HG03280 (cell line): ENCODE measurements at regions not wholly inside any gene's neighbourhood (a gene's known extent, or its start where the extent isn't known, plus 50 kb on each side); places are given as distances from the start of the nearest gene placed in this dataset.
"Not testable (repeated sequence)": the region's sequence is repeated elsewhere in the genome, so short reads cannot be mapped to it uniquely, and the experiment has no call there.

Source experiments
- ATAC-seq: cut with Tn5 transposase; IDR thresholded peaks from one replicate; pipeline ENCODE4 v1.9.1; 2021; ENCODE audit warnings: mild to moderate bottlenecking, moderate library complexity; ENCODE audit not compliant: unreplicated experiment

GRCh38 chr4:66955784-66956183, 589.5 kb downstream of the CENPC start:
- ATAC-seq: no peak

GRCh38 chr4:66949419-66949818, 595.9 kb downstream of the CENPC start:
- no peak for ATAC-seq

GRCh38 chr4:66946761-66947160, 598.5 kb downstream of the CENPC start:
- ATAC-seq: no peak

- no peak for ATAC-seq
Measured at GRCh38 chr4:66943112-66943511, 602.2 kb downstream of the CENPC start.

- not testable (repeated sequence) for ATAC-seq
Measured at GRCh38 chr4:66931981-66932380, 613.3 kb downstream of the CENPC start.

GRCh38 chr4:66930206-66930605, 615.1 kb downstream of the CENPC start:
- ATAC-seq: no peak

GRCh38 chr4:66929748-66930147, 615.6 kb downstream of the CENPC start:
- no peak for ATAC-seq

- ATAC-seq: not testable (repeated sequence)
Measured at GRCh38 chr4:66928881-66929280, 616.4 kb downstream of the CENPC start.

- ATAC-seq: no peak
Measured at GRCh38 chr4:66927937-66928336, 617.4 kb downstream of the CENPC start.

- no peak for ATAC-seq
Measured at GRCh38 chr4:66926687-66927086, 618.6 kb downstream of the CENPC start.

- ATAC-seq: no peak
Measured at GRCh38 chr4:66923081-66923865, 622.0 kb downstream of the CENPC start.

GRCh38 chr4:66921433-66921832, 623.9 kb downstream of the CENPC start:
- ATAC-seq: no peak

- ATAC-seq: no peak
Measured at GRCh38 chr4:66920514-66920913, 624.8 kb downstream of the CENPC start.

- ATAC-seq: no peak
Measured at GRCh38 chr4:66911880-66912279, 633.4 kb downstream of the CENPC start.

- no peak for ATAC-seq
Measured at GRCh38 chr4:66906314-66906713, 639.0 kb downstream of the CENPC start.

GRCh38 chr4:66899422-66900065, 645.8 kb downstream of the CENPC start:
- ATAC-seq: no peak

GRCh38 chr4:66893807-66894206, 651.5 kb downstream of the CENPC start:
- ATAC-seq: no peak

GRCh38 chr4:66887061-66887460, 658.2 kb downstream of the CENPC start:
- no peak for ATAC-seq

- ATAC-seq: no peak
Measured at GRCh38 chr4:66885501-66886165, 659.7 kb downstream of the CENPC start.

GRCh38 chr4:66876946-66877345, 668.4 kb downstream of the CENPC start:
- ATAC-seq: no peak

- no peak for ATAC-seq
Measured at GRCh38 chr4:66872661-66873060, 672.6 kb downstream of the CENPC start.

- no peak for ATAC-seq
Measured at GRCh38 chr4:66863481-66863880, 681.8 kb downstream of the CENPC start.
